K562 (cell line): ENCODE measurements at regions not wholly inside any gene's neighbourhood (a gene's known extent, or its start where the extent isn't known, plus 50 kb on each side); places are given as distances from the start of the nearest gene placed in this dataset.

Source experiments
- ARID1B ChIP-seq: fragments of 450-650 bp; IDR thresholded peaks from 2 replicates; pipeline ENCODE4 v1.6.1; 2016; ENCODE audit warnings: antibody characterized with exemption, mild to moderate bottlenecking, inconsistent platforms
- CBFA2T3 ChIP-seq: fragments of 450-650 bp; IDR thresholded peaks from 2 replicates; pipeline ENCODE4 v1.6.1; 2017
- CEBPB ChIP-seq: fragments of 450-650 bp; IDR thresholded peaks from 2 replicates; pipeline ENCODE4 v1.6.1; 2016; ENCODE audit warnings: missing genetic modification characterization, missing compliant biosample characterization
- CEBPG ChIP-seq, 3 experiments: fragments of 200-800 bp in 1 of 3; sonication (Bioruptor generic) in 1 of 3; sonication (generic) in 1 of 3; formaldehyde crosslinking in 1 of 3; IDR thresholded peaks in 2 of 3; conservative IDR thresholded peaks in 1 of 3; 2 replicates each; pipeline versions ENCODE4 v1.6.1 to v1.8.0; 2016 to 2022; ENCODE audit warnings: missing compliant biosample characterization in 2 of 3, missing genetic modification characterization in 2 of 3, mild to moderate bottlenecking in 1 of 3, missing genetic modification reagents in 1 of 3
- CREB1 ChIP-seq, 2 experiments: sonication (generic) in 1 of 2; formaldehyde crosslinking in 1 of 2; IDR thresholded peaks; 2 replicates each; pipeline versions ENCODE4 v1.6.1 to v1.8.0; 2012 to 2022; ENCODE audit warnings: inconsistent platforms in 1 of 2, mild to moderate bottlenecking in 1 of 2, missing genetic modification reagents in 1 of 2, moderate library complexity in 1 of 2
- GATA2 ChIP-seq: sonication (generic); formaldehyde crosslinking; IDR thresholded peaks from 2 replicates; pipeline ENCODE4 v1.4.0; 2020; ENCODE audit warnings: mild to moderate bottlenecking, missing genetic modification reagents
- ILK ChIP-seq: fragments of 450-650 bp; IDR thresholded peaks from 2 replicates; pipeline ENCODE4 v1.6.1; 2016; ENCODE audit warnings: missing genetic modification characterization, low read depth, mild to moderate bottlenecking, missing compliant biosample characterization, moderate library complexity, borderline replicate concordance
- MYC ChIP-seq, 2 experiments: fragments of 250-450 bp in 1 of 2; sonication (Bioruptor Pico) in 1 of 2; IDR thresholded peaks; 2 replicates each; pipeline versions ENCODE4 v1.5.1 to v1.6.1; 2012 to 2021; ENCODE audit warnings: low read depth in 2 of 2, borderline replicate concordance in 1 of 2, improper control_type of control experiment in 1 of 2, low read length in 1 of 2, mild to moderate bottlenecking in 1 of 2, moderate library complexity in 1 of 2
- NCOR1 ChIP-seq: fragments of 450-650 bp; IDR thresholded peaks from 2 replicates; pipeline ENCODE4 v1.6.1; 2016; ENCODE audit warnings: mild to moderate bottlenecking, moderate library complexity
- NFIC ChIP-seq: fragments of 450-650 bp; IDR thresholded peaks from 2 replicates; pipeline ENCODE4 v1.6.1; 2017; ENCODE audit warnings: mild to moderate bottlenecking, inconsistent platforms
- RAD21 ChIP-seq, 2 experiments: fragments of 250-450 bp in 1 of 2; fragments of 450-650 bp in 1 of 2; sonication (Bioruptor Pico) in 1 of 2; formaldehyde crosslinking in 1 of 2; IDR thresholded peaks in 1 of 2; conservative IDR thresholded peaks in 1 of 2; 2 replicates each; pipeline versions ENCODE4 v1.4.0 to v1.8.0; 2020 to 2022; ENCODE audit warnings: mild to moderate bottlenecking in 2 of 2, moderate library complexity in 1 of 2
- RCOR1 ChIP-seq, 2 experiments: IDR thresholded peaks; 2 replicates each; pipeline ENCODE4 v1.6.1; 2012; ENCODE audit warnings: low read depth in 2 of 2, low read length in 2 of 2, borderline replicate concordance in 1 of 2, improper control_type of control experiment in 1 of 2
- RNF2 ChIP-seq: sonication (generic); IDR thresholded peaks from 2 replicates; pipeline ENCODE4 v1.6.1; 2016
- SMAD3 ChIP-seq: fragments of 450-650 bp; formaldehyde crosslinking; conservative IDR thresholded peaks from 2 replicates; pipeline ENCODE4 v1.4.0; 2020; ENCODE audit warnings: mild to moderate bottlenecking
- SMARCA4 ChIP-seq: fragments of 450-650 bp; IDR thresholded peaks from 2 replicates; pipeline ENCODE4 v1.6.1; 2016
- SMARCE1 ChIP-seq: fragments of 450-650 bp; IDR thresholded peaks from 2 replicates; pipeline ENCODE4 v1.7.1; 2016; ENCODE audit warnings: mild to moderate bottlenecking
- STAT5A ChIP-seq: IDR thresholded peaks from 2 replicates; pipeline ENCODE4 v1.6.1; 2012; ENCODE audit warnings: low read length, inconsistent platforms, borderline replicate concordance
- TCF3 ChIP-seq: sonication (generic); formaldehyde crosslinking; IDR thresholded peaks from 2 replicates; pipeline ENCODE4 v1.4.0; 2020; ENCODE audit warnings: mild to moderate bottlenecking, missing genetic modification reagents
- TEAD1 ChIP-seq, 2 experiments: fragments of 450-650 bp in 1 of 2; sonication (generic) in 1 of 2; formaldehyde crosslinking; IDR thresholded peaks; 2 replicates each; pipeline versions ENCODE4 v1.4.0 to v1.8.0; 2020 to 2022; ENCODE audit warnings: mild to moderate bottlenecking in 2 of 2, missing genetic modification reagents in 1 of 2
- U2AF1 ChIP-seq: fragments of 200-400 bp; formaldehyde crosslinking; optimal IDR thresholded peaks from 2 replicates; pipeline ENCODE3; 2017; ENCODE audit warnings: mild to moderate bottlenecking, low read depth, low read length, moderate library complexity
- ZNF766 ChIP-seq: fragments of 200-800 bp; sonication (Bioruptor generic); conservative IDR thresholded peaks from 2 replicates; pipeline ENCODE4 v1.6.1; 2016; ENCODE audit warnings: missing genetic modification characterization, missing compliant biosample characterization
- TF ChIP-seq, protein P1 (sequence below): fragments of 450-650 bp; IDR thresholded peaks from 2 replicates; pipeline ENCODE4 v1.6.1; 2016; ENCODE audit warnings: low read depth

DNA sequence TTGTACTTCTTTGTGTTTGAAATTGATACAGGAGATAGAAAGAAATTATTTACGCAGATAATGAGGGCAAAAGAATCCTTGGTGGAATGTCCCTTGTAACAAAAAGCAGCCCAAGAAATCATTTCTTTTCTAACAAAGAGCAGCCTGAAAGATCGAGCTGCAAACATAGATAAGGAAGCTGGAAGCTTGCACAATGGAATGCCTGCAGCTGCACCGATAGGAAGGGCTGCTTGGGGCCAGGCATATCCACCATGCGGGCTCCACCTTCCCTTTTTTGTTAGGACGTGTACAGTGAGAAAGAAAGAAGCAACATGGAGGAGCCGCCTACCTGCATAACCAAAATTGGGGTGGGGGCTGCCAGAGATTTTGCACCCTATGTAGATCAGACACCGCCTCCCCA is 568.7 kb downstream of the METTL4 start (continued):
- TF ChIP-seq MYC (IDR thresholded peaks at IDR 0.05; ENCODE audit: low read depth, low read length): 0 out of 2 replicates have a peak, but pooled peaks have one; percentile 26
- TF ChIP-seq MYC (CRISPR knock-in tag; IDR thresholded peaks at IDR 0.05; ENCODE audit: borderline replicate concordance, low read depth): no peak
- TF ChIP-seq STAT5A: peak; percentile 68; the same call in 1 of the 2 replicates
- no peak for TF ChIP-seq CREB1 (IDR thresholded peaks at IDR 0.05)
- no peak for TF ChIP-seq CREB1 (CRISPR knock-in tag; IDR thresholded peaks at IDR 0.05)
- peak; percentile 90 for TF ChIP-seq CBFA2T3
- no peak for TF ChIP-seq RAD21 (CRISPR knock-in tag; conservative IDR thresholded peaks at IDR 0.05 in 1 of 2, IDR thresholded peaks at IDR 0.05 in 1 of 2)
- no peak for TF ChIP-seq SMAD3 (CRISPR knock-in tag)
- TF ChIP-seq ARID1B: peak; percentile 90
- TF ChIP-seq, protein P1, sequence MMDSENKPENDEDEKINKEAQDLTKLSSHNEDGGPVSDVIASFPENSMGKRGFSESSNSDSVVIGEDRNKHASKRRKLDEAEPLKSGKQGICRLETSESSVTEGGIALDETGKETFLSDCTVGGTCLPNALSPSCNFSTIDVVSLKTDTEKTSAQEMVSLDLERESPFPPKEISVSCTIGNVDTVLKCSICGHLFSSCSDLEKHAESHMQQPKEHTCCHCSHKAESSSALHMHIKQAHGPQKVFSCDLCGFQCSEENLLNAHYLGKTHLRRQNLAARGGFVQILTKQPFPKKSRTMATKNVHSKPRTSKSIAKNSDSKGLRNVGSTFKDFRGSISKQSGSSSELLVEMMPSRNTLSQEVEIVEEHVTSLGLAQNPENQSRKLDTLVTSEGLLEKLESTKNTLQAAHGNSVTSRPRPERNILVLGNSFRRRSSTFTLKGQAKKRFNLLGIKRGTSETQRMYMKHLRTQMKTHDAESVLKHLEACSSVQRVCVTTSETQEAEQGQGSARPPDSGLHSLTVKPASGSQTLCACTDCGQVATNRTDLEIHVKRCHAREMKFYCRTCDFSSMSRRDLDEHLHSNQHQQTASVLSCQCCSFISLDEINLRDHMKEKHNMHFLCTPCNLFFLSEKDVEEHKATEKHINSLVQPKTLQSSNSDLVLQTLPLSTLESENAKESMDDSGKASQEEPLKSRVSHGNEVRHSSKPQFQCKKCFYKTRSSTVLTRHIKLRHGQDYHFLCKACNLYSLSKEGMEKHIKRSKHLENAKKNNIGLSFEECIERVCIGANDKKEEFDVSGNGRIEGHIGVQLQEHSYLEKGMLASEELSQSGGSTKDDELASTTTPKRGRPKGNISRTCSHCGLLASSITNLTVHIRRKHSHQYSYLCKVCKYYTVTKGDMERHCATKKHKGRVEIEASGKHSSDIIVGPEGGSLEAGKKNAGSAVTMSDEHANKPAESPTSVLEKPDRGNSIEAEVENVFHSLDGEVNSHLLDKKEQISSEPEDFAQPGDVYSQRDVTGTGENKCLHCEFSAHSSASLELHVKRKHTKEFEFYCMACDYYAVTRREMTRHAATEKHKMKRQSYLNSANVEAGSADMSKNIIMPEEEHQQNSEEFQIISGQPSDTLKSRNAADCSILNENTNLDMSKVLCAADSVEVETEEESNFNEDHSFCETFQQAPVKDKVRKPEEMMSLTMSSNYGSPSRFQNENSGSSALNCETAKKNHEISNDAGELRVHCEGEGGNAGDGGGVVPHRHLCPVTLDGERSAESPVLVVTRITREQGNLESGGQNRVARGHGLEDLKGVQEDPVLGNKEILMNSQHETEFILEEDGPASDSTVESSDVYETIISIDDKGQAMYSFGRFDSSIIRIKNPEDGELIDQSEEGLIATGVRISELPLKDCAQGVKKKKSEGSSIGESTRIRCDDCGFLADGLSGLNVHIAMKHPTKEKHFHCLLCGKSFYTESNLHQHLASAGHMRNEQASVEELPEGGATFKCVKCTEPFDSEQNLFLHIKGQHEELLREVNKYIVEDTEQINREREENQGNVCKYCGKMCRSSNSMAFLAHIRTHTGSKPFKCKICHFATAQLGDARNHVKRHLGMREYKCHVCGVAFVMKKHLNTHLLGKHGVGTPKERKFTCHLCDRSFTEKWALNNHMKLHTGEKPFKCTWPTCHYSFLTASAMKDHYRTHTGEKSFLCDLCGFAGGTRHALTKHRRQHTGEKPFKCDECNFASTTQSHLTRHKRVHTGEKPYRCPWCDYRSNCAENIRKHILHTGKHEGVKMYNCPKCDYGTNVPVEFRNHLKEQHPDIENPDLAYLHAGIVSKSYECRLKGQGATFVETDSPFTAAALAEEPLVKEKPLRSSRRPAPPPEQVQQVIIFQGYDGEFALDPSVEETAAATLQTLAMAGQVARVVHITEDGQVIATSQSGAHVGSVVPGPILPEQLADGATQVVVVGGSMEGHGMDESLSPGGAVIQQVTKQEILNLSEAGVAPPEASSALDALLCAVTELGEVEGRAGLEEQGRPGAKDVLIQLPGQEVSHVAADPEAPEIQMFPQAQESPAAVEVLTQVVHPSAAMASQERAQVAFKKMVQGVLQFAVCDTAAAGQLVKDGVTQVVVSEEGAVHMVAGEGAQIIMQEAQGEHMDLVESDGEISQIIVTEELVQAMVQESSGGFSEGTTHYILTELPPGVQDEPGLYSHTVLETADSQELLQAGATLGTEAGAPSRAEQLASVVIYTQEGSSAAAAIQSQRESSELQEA: no peak
- TF ChIP-seq ZNF766 (CRISPR knock-in tag): 0 out of 2 replicates have a peak, but pooled peaks have one; percentile 43
- TF ChIP-seq TCF3 (CRISPR knock-in tag): peak; percentile 82
- no peak for TF ChIP-seq CEBPG (CRISPR knock-in tag; IDR thresholded peaks at IDR 0.05)
- peak; percentile 46 to 56; a peak in 2 of 4 replicates for TF ChIP-seq CEBPG (tag; conservative IDR thresholded peaks at IDR 0.05 in 1 of 2, IDR thresholded peaks at IDR 0.05 in 1 of 2)
- TF ChIP-seq NFIC: peak; percentile 44
- peak; percentile 76 for TF ChIP-seq SMARCA4
- peak; percentile 97 for TF ChIP-seq CEBPB (tag)
- peak in 1 of 2 experiments; percentile 19; a peak in 1 of 4 replicates for TF ChIP-seq RCOR1 (IDR thresholded peaks at IDR 0.05; ENCODE audit: borderline replicate concordance in 1 of 2, low read depth in 2 of 2, low read length in 2 of 2)
- no peak for TF ChIP-seq ILK (tag)
- TF ChIP-seq SMARCE1: peak; percentile 28; the same call in 1 of the 2 replicates
- no peak for TF ChIP-seq RNF2
- peak; percentile 72 for TF ChIP-seq NCOR1
- no peak for TF ChIP-seq U2AF1
- TF ChIP-seq TEAD1 (CRISPR knock-in tag; IDR thresholded peaks at IDR 0.05): peak in 1 of 2 experiments; percentile 67; a peak in 2 of 4 replicates
- TF ChIP-seq GATA2 (CRISPR knock-in tag): peak; percentile 65; the same call in 1 of the 2 replicates
